ENCODE measurements at regions not wholly inside any gene's neighbourhood (a gene's known extent, or its start where the extent isn't known, plus 50 kb on each side); places are given as distances from the start of the nearest gene placed in this dataset.

DNA sequence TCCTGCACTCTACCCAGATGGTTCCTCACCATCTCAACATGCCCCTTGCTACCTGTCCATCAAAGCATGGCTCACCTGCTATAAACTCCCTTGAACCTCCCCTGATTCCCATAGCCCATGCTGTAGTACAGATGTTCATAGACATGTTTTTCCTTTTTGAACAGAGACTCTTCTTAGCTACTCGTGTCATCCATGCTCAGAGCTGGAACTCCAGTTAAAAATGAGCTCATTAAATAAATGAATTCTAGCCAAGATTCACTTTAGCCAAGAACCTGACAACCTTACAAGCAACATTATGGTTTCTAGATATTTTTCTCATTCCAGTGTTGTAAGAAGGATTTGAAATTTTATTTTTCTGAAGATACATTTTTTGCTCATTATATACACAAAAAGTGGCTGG is 65.0 kb downstream of the SCG2 start:
- no peaks in the 10 kb centered on the region for H3K9me1 ChIP-seq (ENCODE audit: control insufficient read depth, extremely low read depth, insufficient read depth, low read length)
- H3K9me3 ChIP-seq (ENCODE audit: control insufficient read depth, low read depth, low read length): no peaks in the 10 kb centered on the region
- no peak overlapping the region for H3K4me2 ChIP-seq (ENCODE audit: control insufficient read depth, extremely low read depth, insufficient read depth, low read depth, low read length)
- H3K4me1 ChIP-seq (ENCODE audit: control insufficient read depth, extremely low read depth, insufficient read depth, low read length): peaks cover 15% of the 10 kb centered on the region
- H2AFZ ChIP-seq (ENCODE audit: control insufficient read depth, low read length): no peak overlapping the region
- H3K9ac ChIP-seq (ENCODE audit: control insufficient read depth, extremely low read depth, insufficient read depth, low read length): no peak overlapping the region
- dilution Hi-C loops (cut with MboI; ENCODE audit: extremely low pct_ligation_motif_present, low sequenced_read_pairs): no loop called here
- TF ChIP-seq EZH2 (IDR thresholded peaks at IDR 0.05; ENCODE audit: low read length): no peak
- TF ChIP-seq, protein P1, sequence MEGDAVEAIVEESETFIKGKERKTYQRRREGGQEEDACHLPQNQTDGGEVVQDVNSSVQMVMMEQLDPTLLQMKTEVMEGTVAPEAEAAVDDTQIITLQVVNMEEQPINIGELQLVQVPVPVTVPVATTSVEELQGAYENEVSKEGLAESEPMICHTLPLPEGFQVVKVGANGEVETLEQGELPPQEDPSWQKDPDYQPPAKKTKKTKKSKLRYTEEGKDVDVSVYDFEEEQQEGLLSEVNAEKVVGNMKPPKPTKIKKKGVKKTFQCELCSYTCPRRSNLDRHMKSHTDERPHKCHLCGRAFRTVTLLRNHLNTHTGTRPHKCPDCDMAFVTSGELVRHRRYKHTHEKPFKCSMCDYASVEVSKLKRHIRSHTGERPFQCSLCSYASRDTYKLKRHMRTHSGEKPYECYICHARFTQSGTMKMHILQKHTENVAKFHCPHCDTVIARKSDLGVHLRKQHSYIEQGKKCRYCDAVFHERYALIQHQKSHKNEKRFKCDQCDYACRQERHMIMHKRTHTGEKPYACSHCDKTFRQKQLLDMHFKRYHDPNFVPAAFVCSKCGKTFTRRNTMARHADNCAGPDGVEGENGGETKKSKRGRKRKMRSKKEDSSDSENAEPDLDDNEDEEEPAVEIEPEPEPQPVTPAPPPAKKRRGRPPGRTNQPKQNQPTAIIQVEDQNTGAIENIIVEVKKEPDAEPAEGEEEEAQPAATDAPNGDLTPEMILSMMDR (optimal IDR thresholded peaks at IDR 0.05 in 1 of 3, IDR thresholded peaks at IDR 0.05 in 1 of 3, conservative IDR thresholded peaks at IDR 0.05 in 1 of 3; ENCODE audit: extremely low read depth in 1 of 3, insufficient read depth in 2 of 3, low read length in 3 of 3): no peak
- no peak overlapping the region for H3K27ac ChIP-seq (ENCODE audit: control insufficient read depth, insufficient read depth, low read length)
- H3K4me3 ChIP-seq (ENCODE audit: control insufficient read depth in 2 of 3, extremely low read depth in 1 of 3, insufficient read depth in 2 of 3, low read depth in 1 of 3, low read length in 3 of 3): no peak overlapping the region
- FAIRE-seq: peak; percentile 23
- no peaks in the 10 kb centered on the region for H3K79me2 ChIP-seq (ENCODE audit: control insufficient read depth, insufficient read depth, low read length)
- DNase-seq (ENCODE audit: low read depth, low spot score): no peak
- H4K20me1 ChIP-seq (ENCODE audit: control insufficient read depth, extremely low read depth, insufficient read depth, low read length): no peaks in the 10 kb centered on the region
- H3K36me3 ChIP-seq (ENCODE audit: control insufficient read depth in 2 of 2, extremely low read depth in 1 of 2, insufficient read depth in 2 of 2, low read length in 2 of 2): no peaks in the 10 kb centered on the region
- no peaks in the 10 kb centered on the region for H3K27me3 ChIP-seq (ENCODE audit: control insufficient read depth, extremely low read depth, insufficient read depth, low read length)

DNA sequence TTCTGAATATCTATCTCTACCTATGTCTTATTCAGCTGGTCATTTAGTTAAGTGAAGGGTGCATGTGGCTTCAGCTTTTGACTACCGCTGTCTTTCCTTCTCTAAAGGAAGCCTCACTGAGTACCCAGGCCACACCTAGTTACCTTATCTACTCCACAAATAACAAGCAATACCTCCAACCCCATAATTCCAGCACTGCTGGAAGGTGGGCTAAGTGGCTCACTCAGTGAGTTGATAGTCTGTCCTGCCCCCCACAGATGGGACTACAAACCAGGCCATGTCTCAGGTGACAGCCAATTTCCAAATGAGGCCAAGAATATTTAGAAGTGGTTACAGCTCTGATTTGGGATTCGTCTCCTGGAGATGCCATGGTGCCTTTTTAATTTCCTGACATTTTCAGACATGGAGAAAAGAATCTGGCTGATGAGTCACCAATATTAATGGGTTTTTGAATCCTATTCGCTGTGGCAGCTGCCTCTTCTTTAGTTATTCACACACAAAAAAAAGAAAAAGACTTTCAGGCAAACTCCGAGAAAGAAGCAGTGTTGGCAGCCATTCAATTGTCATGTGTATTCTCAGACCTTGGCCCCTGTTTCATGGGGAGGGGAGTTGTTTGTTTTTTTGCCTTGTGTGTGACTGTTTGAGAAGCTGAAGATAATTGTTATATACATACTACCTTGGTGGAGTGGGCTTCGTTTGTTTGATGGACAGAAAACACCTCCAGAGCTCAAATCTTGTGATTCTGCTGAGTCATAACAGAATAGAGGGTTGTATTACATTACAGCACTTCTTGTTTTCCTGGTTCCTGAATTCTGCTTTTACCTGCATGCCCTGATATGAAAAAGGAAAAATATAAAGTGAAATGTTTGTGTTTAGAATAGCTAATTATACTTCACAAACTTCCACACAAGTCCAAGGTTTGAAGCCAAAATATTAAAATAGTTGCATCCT is 64.2 kb downstream of the SCG2 start:
- Histone ChIP-seq H4K20me1 (ENCODE audit: control insufficient read depth, extremely low read depth, insufficient read depth, low read length) (no peaks in the 10 kb centered on the region), H3K9ac (ENCODE audit: control insufficient read depth, extremely low read depth, insufficient read depth, low read length) (no peak overlapping the region), H3K9me3 (ENCODE audit: control insufficient read depth, low read depth, low read length) (no peaks in the 10 kb centered on the region), H3K4me3 (ENCODE audit: control insufficient read depth in 2 of 3, extremely low read depth in 1 of 3, insufficient read depth in 2 of 3, low read depth in 1 of 3, low read length in 3 of 3) (no peak overlapping the region), H3K36me3 (ENCODE audit: control insufficient read depth in 2 of 2, extremely low read depth in 1 of 2, insufficient read depth in 2 of 2, low read length in 2 of 2) (no peaks in the 10 kb centered on the region), H2AFZ (ENCODE audit: control insufficient read depth, low read length) (peak overlapping the region; percentile 7), H3K4me2 (ENCODE audit: control insufficient read depth, extremely low read depth, insufficient read depth, low read depth, low read length) (peak overlapping the region; percentile 27), H3K79me2 (ENCODE audit: control insufficient read depth, insufficient read depth, low read length) (no peaks in the 10 kb centered on the region), H3K4me1 (ENCODE audit: control insufficient read depth, extremely low read depth, insufficient read depth, low read length) (peaks cover 15% of the 10 kb centered on the region), H3K27me3 (ENCODE audit: control insufficient read depth, extremely low read depth, insufficient read depth, low read length) (no peaks in the 10 kb centered on the region), H3K9me1 (ENCODE audit: control insufficient read depth, extremely low read depth, insufficient read depth, low read length) (no peaks in the 10 kb centered on the region), H3K27ac (ENCODE audit: control insufficient read depth, insufficient read depth, low read length) (no peak overlapping the region)
- no peak for DNase-seq (ENCODE audit: low read depth, low spot score)
- dilution Hi-C loops (cut with MboI; ENCODE audit: extremely low pct_ligation_motif_present, low sequenced_read_pairs): no loop called here
- FAIRE-seq: peak; percentile 75
- TF ChIP-seq, protein P1 (optimal IDR thresholded peaks at IDR 0.05 in 1 of 3, IDR thresholded peaks at IDR 0.05 in 1 of 3, conservative IDR thresholded peaks at IDR 0.05 in 1 of 3; ENCODE audit: extremely low read depth in 1 of 3, insufficient read depth in 2 of 3, low read length in 3 of 3): no peak
- no peak for TF ChIP-seq EZH2 (IDR thresholded peaks at IDR 0.05; ENCODE audit: low read length)

Measured in keratinocyte (primary cell).